H1 (cell line): ENCODE measurements at regions not wholly inside any gene's neighbourhood (a gene's known extent, or its start where the extent isn't known, plus 50 kb on each side); places are given as distances from the start of the nearest gene placed in this dataset.

Experiments
- CTCF ChIA-PET: fragments of 300-600 bp; sonication (Branson Sonifier 250); formaldehyde crosslinking; loops from one replicate; lab custom pipeline; 2021; ENCODE audit not compliant: partially characterized antibody; lab: Charles Lee
- POLR2A ChIA-PET: fragments of 300-600 bp; sonication (Branson Sonifier 250); formaldehyde crosslinking; loops from one replicate; lab custom pipeline; 2021; ENCODE audit warnings: inconsistent platforms; ENCODE audit not compliant: partially characterized antibody; lab: Charles Lee
- DNase-seq, 2 experiments: peaks; one replicate each; pipeline versions ENCODE4 v3.0.0 to v3.0.0-alpha.2; 2010 to 2022; ENCODE audit warnings: low spot score in 2 of 2, low read depth in 1 of 2, mixed read lengths in 1 of 2
- FAIRE-seq: peaks from 2 replicates; lab custom pipeline; 2011; peaks lifted over from hg19 to GRCh38; lab: Jason Lieb, UNC
- H2AFZ ChIP-seq: 2 replicates; pipeline ENCODE4 v1.8.1; 2012; ENCODE audit warnings: low read length, inconsistent platforms
- H2AK5ac ChIP-seq: 2 replicates; pipeline ENCODE4 v1.6.1; 2013; ENCODE audit warnings: low read depth, low read length
- H2BK120ac ChIP-seq: replicated peaks from 2 replicates; pipeline ENCODE3; 2013; ENCODE audit warnings: low read depth, low read length, inconsistent platforms
- H2BK12ac ChIP-seq: 2 replicates; pipeline ENCODE4 v1.6.1; 2013; ENCODE audit warnings: low read depth, low read length
- H2BK15ac ChIP-seq: 2 replicates; pipeline ENCODE4 v1.6.1; 2013; ENCODE audit warnings: low read length
- H2BK20ac ChIP-seq: 2 replicates; pipeline ENCODE4 v1.6.1; 2013; ENCODE audit warnings: low read length
- H2BK5ac ChIP-seq: 2 replicates; pipeline ENCODE4 v1.6.1; 2013; ENCODE audit warnings: low read depth, low read length
- H3K14ac ChIP-seq: 2 replicates; pipeline ENCODE4 v1.6.1; 2013; ENCODE audit warnings: inconsistent platforms; ENCODE audit not compliant: insufficient read length
- H3K18ac ChIP-seq: 2 replicates; pipeline ENCODE4 v1.6.1; 2013; ENCODE audit warnings: low read length; ENCODE audit errors: extremely low read depth
- H3K23ac ChIP-seq: 2 replicates; pipeline ENCODE4 v1.6.1; 2013; ENCODE audit warnings: inconsistent platforms; ENCODE audit not compliant: insufficient read length
- H3K23me2 ChIP-seq: 2 replicates; pipeline ENCODE4 v1.6.1; 2013; ENCODE audit warnings: low read depth, low read length
- H3K27ac ChIP-seq: 2 replicates; pipeline ENCODE4 v1.6.1; 2011; ENCODE audit warnings: low read depth, low read length, inconsistent platforms
- H3K27me3 ChIP-seq, 4 experiments: replicated peaks in 1 of 4; 1 replicate in 1 of 4; 2 replicates in 3 of 4; pipeline versions ENCODE4 v1.6.1 to v1.8.1; 2011 to 2013; ENCODE audit warnings: low read length in 3 of 4, mild to moderate bottlenecking in 3 of 4, inconsistent platforms in 2 of 4, mixed read lengths in 2 of 4, moderate library complexity in 1 of 4; ENCODE audit not compliant: control insufficient read depth in 3 of 4, insufficient read depth in 3 of 4; ENCODE audit errors: extremely low read depth in 1 of 4
- H3K36me3 ChIP-seq, 4 experiments: 2 replicates each; pipeline versions ENCODE4 v1.6.1 to v1.8.1; 2011 to 2013; ENCODE audit warnings: mild to moderate bottlenecking in 4 of 4, low read length in 3 of 4, moderate library complexity in 2 of 4, control low read depth in 1 of 4, inconsistent platforms in 1 of 4; ENCODE audit not compliant: insufficient read depth in 4 of 4, control insufficient read depth in 2 of 4
- H3K4ac ChIP-seq: replicated peaks from 2 replicates; pipeline ENCODE3; 2013; ENCODE audit warnings: low read length, low read depth, mixed read lengths, inconsistent platforms; ENCODE audit not compliant: insufficient read length
- H3K4me1 ChIP-seq, 4 experiments: replicated peaks in 1 of 4; 1 replicate in 1 of 4; 2 replicates in 3 of 4; pipeline versions ENCODE4 v1.6.1 to v1.8.1; 2011 to 2013; ENCODE audit warnings: low read length in 3 of 4, inconsistent platforms in 2 of 4, mixed read lengths in 1 of 4; ENCODE audit not compliant: insufficient read depth in 4 of 4, control insufficient read depth in 3 of 4
- H3K4me2 ChIP-seq, 2 experiments: 2 replicates each; pipeline versions ENCODE4 v1.6.1 to v1.8.1; 2011 to 2013; ENCODE audit warnings: low read depth in 2 of 2, low read length in 2 of 2, control low read depth in 1 of 2, inconsistent platforms in 1 of 2, mild to moderate bottlenecking in 1 of 2; ENCODE audit not compliant: insufficient read depth in 1 of 2
- H3K4me3 ChIP-seq, 4 experiments: fragments of 200-600, 300-600 bp in 1 of 4; sonication (generic), shearing (Covaris generic), sonication (Bioruptor Twin) in 1 of 4; 2 replicates each; pipeline versions ENCODE4 v1.5.1 to v1.8.1; 2011 to 2016; ENCODE audit warnings: low read length in 4 of 4, low read depth in 3 of 4, control low read depth in 2 of 4, inconsistent platforms in 2 of 4, mild to moderate bottlenecking in 2 of 4, mixed read lengths in 1 of 4, moderate library complexity in 1 of 4; ENCODE audit not compliant: insufficient read depth in 2 of 4; ENCODE audit errors: extremely low read depth in 1 of 4
- H3K56ac ChIP-seq: replicated peaks from 2 replicates; pipeline ENCODE3; 2013; ENCODE audit warnings: low read depth, mild to moderate bottlenecking, mixed read lengths, low read length, inconsistent platforms; ENCODE audit not compliant: insufficient read length
- H3K79me1 ChIP-seq: 2 replicates; pipeline ENCODE4 v1.6.1; 2013; ENCODE audit warnings: low read depth, low read length, control low read depth
- H3K79me2 ChIP-seq, 2 experiments: 2 replicates each; pipeline versions ENCODE4 v1.6.1 to v1.8.1; 2012 to 2013; ENCODE audit warnings: low read length in 2 of 2, mild to moderate bottlenecking in 2 of 2, inconsistent platforms in 1 of 2; ENCODE audit not compliant: insufficient read depth in 2 of 2, control insufficient read depth in 1 of 2
- H3K9ac ChIP-seq, 4 experiments: replicated peaks in 1 of 4; 1 replicate in 1 of 4; 2 replicates in 3 of 4; pipeline versions ENCODE4 v1.6.1 to v1.8.1; 2011 to 2013; ENCODE audit warnings: low read depth in 3 of 4, low read length in 3 of 4, control low read depth in 2 of 4, mild to moderate bottlenecking in 2 of 4, moderate library complexity in 2 of 4, inconsistent platforms in 1 of 4; ENCODE audit errors: extremely low read depth in 1 of 4
- H3K9me3 ChIP-seq, 2 experiments: 2 replicates each; pipeline versions ENCODE4 v1.6.1 to v1.8.1; 2012 to 2013; ENCODE audit warnings: mild to moderate bottlenecking in 2 of 2, moderate library complexity in 2 of 2, control low read depth in 1 of 2, inconsistent platforms in 1 of 2, low read depth in 1 of 2, low read length in 1 of 2, mixed read lengths in 1 of 2; ENCODE audit not compliant: insufficient read depth in 2 of 2
- H4K20me1 ChIP-seq, 2 experiments: replicated peaks in 1 of 2; 2 replicates each; pipeline versions ENCODE3 to v1.8.1; 2011 to 2013; ENCODE audit warnings: inconsistent platforms in 2 of 2, low read length in 2 of 2, mild to moderate bottlenecking in 1 of 2; ENCODE audit not compliant: insufficient read depth in 2 of 2, control insufficient read depth in 1 of 2
- H4K5ac ChIP-seq: 2 replicates; pipeline ENCODE4 v1.6.1; 2013; ENCODE audit warnings: low read length, low read depth, mixed read lengths, inconsistent platforms; ENCODE audit not compliant: insufficient read length
- H4K8ac ChIP-seq: 2 replicates; pipeline ENCODE4 v1.8.0; 2013; ENCODE audit warnings: mild to moderate bottlenecking, moderate library complexity, low read length, inconsistent platforms; ENCODE audit not compliant: insufficient read depth; ENCODE audit errors: extremely low read depth
- H4K91ac ChIP-seq: replicated peaks from 2 replicates; pipeline ENCODE3; 2013; ENCODE audit warnings: low read length, mixed read lengths, inconsistent platforms; ENCODE audit not compliant: insufficient read length
- CBX8 ChIP-seq: fragments of 300-800, 300-1000 bp; sonication (generic); IDR thresholded peaks from 2 replicates; pipeline ENCODE4 v1.7.1; 2016; ENCODE audit warnings: low read depth, low read length, borderline replicate concordance
- CEBPB ChIP-seq: IDR thresholded peaks from 2 replicates; pipeline ENCODE4 v1.6.1; 2012; ENCODE audit warnings: low read depth, low read length
- KDM5A ChIP-seq: fragments of 200-600 bp; IDR thresholded peaks from 2 replicates; pipeline ENCODE4 v1.7.1; 2012; ENCODE audit warnings: mild to moderate bottlenecking, low read length, inconsistent platforms, mixed read lengths
- WGBS, 2 experiments: shearing (Covaris generic) in 1 of 2; methylation state at CpG; one replicate each; pipeline versions ENCODE4 v1.1.6 to v1.1.7; 2013 to 2015; ENCODE audit warnings: low lambda C conversion rate in 2 of 2, mixed read lengths in 2 of 2, inconsistent platforms in 1 of 2, low coverage in 1 of 2, missing lambda C conversion rate in 1 of 2; ENCODE audit not compliant: insufficient replicate concordance in 2 of 2, insufficient coverage in 1 of 2, insufficient read length in 1 of 2; ENCODE audit errors: extremely low coverage in 1 of 2, missing lambda C conversion rate in 1 of 2; 5-methylcytosine and 5-hydroxymethylcytosine counted together

DNA sequence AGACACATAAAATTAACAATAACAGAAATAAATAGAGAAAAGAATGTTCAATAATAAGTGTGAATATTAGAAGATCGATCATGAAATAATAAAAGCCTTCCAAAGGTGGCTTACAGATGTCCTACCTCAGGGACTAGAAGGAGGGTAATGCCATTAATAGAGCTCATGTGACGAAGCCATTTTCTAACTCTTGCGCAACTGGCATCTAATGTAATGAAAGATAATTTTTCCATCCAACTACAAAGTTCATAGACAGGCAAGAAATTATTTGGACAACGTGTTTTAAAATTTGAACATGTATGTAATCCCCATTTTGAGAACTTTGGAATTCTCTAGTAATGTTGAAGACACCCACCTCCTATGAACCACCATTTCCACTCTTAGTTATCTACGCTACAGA, 1394.3 kb upstream of the LRRTM3 start:
- H4K91ac ChIP-seq = no peak overlapping the region
- TF ChIP-seq CEBPB (peak; percentile 83), KDM5A (no peak), CBX8 (no peak)
- POLR2A ChIA-PET = no interaction called here

More for the DNA sequence above, 1394.3 kb upstream of the LRRTM3 start:
- FAIRE-seq = no peak
- no peak overlapping the region for H2BK15ac ChIP-seq
- no peak for DNase-seq
- no peak overlapping the region for H3K23ac ChIP-seq
- H2BK20ac ChIP-seq = no peak overlapping the region
- no peak overlapping the region for H3K9ac ChIP-seq
- 97% methylated on average over 5 of the region's 5 CpGs; no CpG with 5 or more reads in 1 of the 2 experiments for WGBS, 2 experiments
- no peak overlapping the region for H3K4me3 ChIP-seq
- no peaks in the 10 kb centered on the region for H3K27me3 ChIP-seq
- no peaks in the 10 kb centered on the region for H3K9me3 ChIP-seq
- no peaks in the 10 kb centered on the region for H3K79me1 ChIP-seq
- no peak overlapping the region for H3K4ac ChIP-seq
- no peaks in the 10 kb centered on the region for H4K20me1 ChIP-seq
- H3K36me3 ChIP-seq = no peaks in the 10 kb centered on the region
- H2BK5ac ChIP-seq = no peak overlapping the region
- no peak overlapping the region for H2AK5ac ChIP-seq
- CTCF ChIA-PET = no interaction called here
- H4K8ac ChIP-seq = no peak overlapping the region
- H3K23me2 ChIP-seq = peaks cover 2% of the 10 kb centered on the region; the same call in 1 of the 2 replicates
- H3K18ac ChIP-seq = no peak overlapping the region
- H2BK120ac ChIP-seq = no peak overlapping the region
- H4K5ac ChIP-seq = no peak overlapping the region
- no peak overlapping the region for H3K14ac ChIP-seq
- H2AFZ ChIP-seq = no peak overlapping the region
- no peak overlapping the region for H3K27ac ChIP-seq
- H3K79me2 ChIP-seq = no peaks in the 10 kb centered on the region
- H2BK12ac ChIP-seq = no peak overlapping the region
- H3K56ac ChIP-seq = no peak overlapping the region
- H3K4me2 ChIP-seq = no peak overlapping the region
- no peaks in the 10 kb centered on the region for H3K4me1 ChIP-seq
